SU-DHL-6 (cell line): ENCODE measurements at regions not wholly inside any gene's neighbourhood (a gene's known extent, or its start where the extent isn't known, plus 50 kb on each side); places are given as distances from the start of the nearest gene placed in this dataset.

Experiments used
- H2AFZ ChIP-seq: fragments of 200-600 bp; sonication (generic); 2 replicates; pipeline ENCODE4 v1.6.1; 2014; ENCODE audit warnings: low read depth, mild to moderate bottlenecking, moderate library complexity, mixed read lengths, antibody characterized with exemption, low read length; ENCODE audit not compliant: severe bottlenecking
- H3F3A ChIP-seq: fragments of 200-600 bp; shearing (Covaris generic); 2 replicates; pipeline ENCODE4 v1.6.0; 2016; ENCODE audit warnings: antibody characterized with exemption, mild to moderate bottlenecking; ENCODE audit not compliant: insufficient read depth
- H3K27ac ChIP-seq: fragments of 200-600 bp; sonication (generic); 2 replicates; pipeline ENCODE4 v1.5.1; 2016; ENCODE audit warnings: low read depth, mild to moderate bottlenecking, low read length, moderate library complexity, mixed read lengths
- H3K27me3 ChIP-seq: fragments of 200-600 bp; sonication (generic), shearing (Covaris generic); 2 replicates; pipeline ENCODE4 v1.6.0; 2014; ENCODE audit warnings: mild to moderate bottlenecking, low read length
- H3K36me3 ChIP-seq: fragments of 200-600 bp; sonication (generic); 2 replicates; pipeline ENCODE4 v1.6.1; 2014; ENCODE audit warnings: mild to moderate bottlenecking, low read length, mixed read lengths
- H3K4me2 ChIP-seq: fragments of 300-600, 200-600 bp; shearing (Covaris generic), sonication (generic); 2 replicates; pipeline ENCODE4 v1.6.0; 2014; ENCODE audit warnings: low read length, low read depth, mild to moderate bottlenecking; ENCODE audit not compliant: poor library complexity, severe bottlenecking
- H3K4me3 ChIP-seq: fragments of 200-600 bp; sonication (generic); 2 replicates; pipeline ENCODE4 v1.5.1; 2014; ENCODE audit warnings: antibody characterized with exemption, low read length, mild to moderate bottlenecking, mixed read lengths; ENCODE audit not compliant: insufficient read depth, poor library complexity, severe bottlenecking
- H3K79me2 ChIP-seq: fragments of 200-600 bp; sonication (generic); 2 replicates; pipeline ENCODE4 v1.6.1; 2014; ENCODE audit warnings: mild to moderate bottlenecking, low read length, moderate library complexity; ENCODE audit not compliant: insufficient read depth
- H3K9ac ChIP-seq: fragments of 200-600 bp; sonication (generic); 2 replicates; pipeline ENCODE4 v1.7.0; 2014; ENCODE audit warnings: mild to moderate bottlenecking, low read length
- H3K9me2 ChIP-seq: fragments of 200-600 bp; sonication (generic); replicated peaks from 2 replicates; pipeline ENCODE4 v1.6.1; 2014; ENCODE audit warnings: low read length; ENCODE audit not compliant: insufficient read depth
- H3K9me3 ChIP-seq: fragments of 200-600 bp; sonication (generic); 2 replicates; pipeline ENCODE4 v1.6.1; 2014; ENCODE audit warnings: low read length, mixed read lengths; ENCODE audit not compliant: insufficient read depth
- H4K20me1 ChIP-seq: fragments of 200-600 bp; sonication (generic); 2 replicates; pipeline ENCODE4 v1.6.1; 2014; ENCODE audit warnings: low read depth, mild to moderate bottlenecking, antibody characterized with exemption, low read length, moderate library complexity, mixed read lengths
- EZH2phosphoT487 ChIP-seq: fragments of 200-600 bp; sonication (generic), shearing (Covaris generic); conservative IDR thresholded peaks from 2 replicates; pipeline ENCODE4 v1.6.1; 2018; ENCODE audit warnings: mild to moderate bottlenecking, antibody characterized with exemption, low read length, moderate library complexity, mixed read lengths
- TF ChIP-seq, protein P1 (sequence below): fragments of 200-600 bp; sonication (generic); IDR thresholded peaks from one replicate; pipeline ENCODE4 v1.5.1; 2017; ENCODE audit warnings: antibody characterized with exemption, mild to moderate bottlenecking, low read length, moderate library complexity; ENCODE audit not compliant: insufficient read depth, poor library complexity, severe bottlenecking

DNA sequence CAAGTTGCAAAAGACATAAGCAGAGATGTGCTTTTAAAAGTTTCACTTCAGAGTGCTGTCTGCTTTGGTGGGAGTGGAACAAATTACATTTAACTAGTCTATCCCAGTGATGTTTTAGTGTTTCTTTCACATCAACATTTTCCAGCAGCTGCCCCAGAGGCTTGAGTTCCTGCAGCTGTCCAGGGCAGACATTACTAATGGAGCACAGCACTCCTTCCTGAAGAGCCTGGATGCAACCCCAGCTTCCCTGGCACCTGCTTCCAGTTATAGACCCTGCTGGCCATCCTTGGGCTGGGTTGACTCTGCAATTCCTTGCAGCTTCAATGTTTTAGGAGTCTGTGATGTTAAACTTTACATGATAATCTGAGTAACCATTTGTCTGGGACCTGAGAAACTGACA is 61.4 kb upstream of the PIRT start:
- Histone ChIP-seq H3K9me3 (no peaks in the 10 kb centered on the region), H3K4me3 (no peak overlapping the region), H3K9me2 (no peaks in the 10 kb centered on the region; the same call in 1 of the 2 replicates), H3F3A (no peaks in the 10 kb centered on the region), H2AFZ (no peak overlapping the region), H3K4me2 (no peak overlapping the region), H3K36me3 (no peaks in the 10 kb centered on the region), H3K27ac (no peak overlapping the region), H3K79me2 (no peaks in the 10 kb centered on the region), H3K27me3 (no peaks in the 10 kb centered on the region), H4K20me1 (no peaks in the 10 kb centered on the region), H3K9ac (no peak overlapping the region)
- TF ChIP-seq, protein P1, sequence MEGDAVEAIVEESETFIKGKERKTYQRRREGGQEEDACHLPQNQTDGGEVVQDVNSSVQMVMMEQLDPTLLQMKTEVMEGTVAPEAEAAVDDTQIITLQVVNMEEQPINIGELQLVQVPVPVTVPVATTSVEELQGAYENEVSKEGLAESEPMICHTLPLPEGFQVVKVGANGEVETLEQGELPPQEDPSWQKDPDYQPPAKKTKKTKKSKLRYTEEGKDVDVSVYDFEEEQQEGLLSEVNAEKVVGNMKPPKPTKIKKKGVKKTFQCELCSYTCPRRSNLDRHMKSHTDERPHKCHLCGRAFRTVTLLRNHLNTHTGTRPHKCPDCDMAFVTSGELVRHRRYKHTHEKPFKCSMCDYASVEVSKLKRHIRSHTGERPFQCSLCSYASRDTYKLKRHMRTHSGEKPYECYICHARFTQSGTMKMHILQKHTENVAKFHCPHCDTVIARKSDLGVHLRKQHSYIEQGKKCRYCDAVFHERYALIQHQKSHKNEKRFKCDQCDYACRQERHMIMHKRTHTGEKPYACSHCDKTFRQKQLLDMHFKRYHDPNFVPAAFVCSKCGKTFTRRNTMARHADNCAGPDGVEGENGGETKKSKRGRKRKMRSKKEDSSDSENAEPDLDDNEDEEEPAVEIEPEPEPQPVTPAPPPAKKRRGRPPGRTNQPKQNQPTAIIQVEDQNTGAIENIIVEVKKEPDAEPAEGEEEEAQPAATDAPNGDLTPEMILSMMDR = no peak
- no peak for TF ChIP-seq EZH2phosphoT487

GRCh38 chr17:10894220-10894619 is 56.3 kb upstream of the PIRT start:
- Histone ChIP-seq H3K79me2 (no peaks in the 10 kb centered on the region), H3K36me3 (no peaks in the 10 kb centered on the region), H3K9ac (no peak overlapping the region), H3F3A (no peaks in the 10 kb centered on the region), H3K9me3 (no peaks in the 10 kb centered on the region), H2AFZ (no peak overlapping the region), H4K20me1 (no peaks in the 10 kb centered on the region), H3K9me2 (no peaks in the 10 kb centered on the region; the same call in 1 of the 2 replicates), H3K27me3 (no peaks in the 10 kb centered on the region), H3K4me3 (no peak overlapping the region), H3K27ac (no peak overlapping the region), H3K4me2 (no peak overlapping the region)
- TF ChIP-seq EZH2phosphoT487 = no peak
- TF ChIP-seq, protein P1 = no peak

GRCh38 chr17:10888858-10889257 is 51.0 kb upstream of the PIRT start:
- Histone ChIP-seq H3K4me2 (no peak overlapping the region), H3K9ac (no peak overlapping the region), H2AFZ (no peak overlapping the region), H3F3A (no peaks in the 10 kb centered on the region), H3K79me2 (no peaks in the 10 kb centered on the region), H3K4me3 (no peak overlapping the region), H3K27ac (no peak overlapping the region), H3K36me3 (no peaks in the 10 kb centered on the region), H3K27me3 (no peaks in the 10 kb centered on the region), H3K9me3 (no peaks in the 10 kb centered on the region), H3K9me2 (no peaks in the 10 kb centered on the region), H4K20me1 (no peaks in the 10 kb centered on the region)
- no peak for TF ChIP-seq EZH2phosphoT487
- TF ChIP-seq, protein P1 = no peak
